ENCODE measurements at regions not wholly inside any gene's neighbourhood (a gene's known extent, or its start where the extent isn't known, plus 50 kb on each side); places are given as distances from the start of the nearest gene placed in this dataset.

- Histone ChIP-seq H3K27ac (no peak overlapping the region), H3K27me3 (peaks cover 0 to 20% (median 4%) of the 10 kb centered on the region in 3 donors), H3K4me1 (no peaks in the 10 kb centered on the region), H3K4me3 (no peak overlapping the region), H3K9me3 (no peaks in the 10 kb centered on the region), H3K36me3 (no peaks in the 10 kb centered on the region)
- no peak for TF ChIP-seq POLR2A (IDR thresholded peaks at IDR 0.05)
- no peak for TF ChIP-seq CTCF (IDR thresholded peaks at IDR 0.05 in 4 of 5, conservative IDR thresholded peaks at IDR 0.05 in 1 of 5)
- DNase-seq (no peak), ATAC-seq (no peak)
- intact Hi-C loops (cut with DNase I; ENCODE audit: low total_unique reads) (no loop called here), in situ Hi-C loops (cut with MboI; ENCODE audit: low sequenced_read_pairs in 4 of 4) (no loop called here)
Measured at GRCh38 chr5:3198074-3198449, 397.6 kb upstream of the IRX1 start.

- no peak for TF ChIP-seq POLR2A (IDR thresholded peaks at IDR 0.05)
- TF ChIP-seq CTCF (IDR thresholded peaks at IDR 0.05 in 4 of 5, conservative IDR thresholded peaks at IDR 0.05 in 1 of 5) = no peak
- Histone ChIP-seq H3K36me3 (no peaks in the 10 kb centered on the region), H3K27ac (no peak overlapping the region), H3K27me3 (peaks cover 0 to 20% (median 4%) of the 10 kb centered on the region in 3 donors), H3K4me3 (no peak overlapping the region), H3K4me1 (no peaks in the 10 kb centered on the region), H3K9me3 (no peaks in the 10 kb centered on the region)
- intact Hi-C loops (cut with DNase I; ENCODE audit: low total_unique reads) = no loop called here
- in situ Hi-C loops (cut with MboI; ENCODE audit: low sequenced_read_pairs in 4 of 4) = no loop called here
- ATAC-seq = no peak
- DNase-seq = no peak
Measured at GRCh38 chr5:3197304-3198073, 398.1 kb upstream of the IRX1 start.

- in situ Hi-C loops (cut with MboI; ENCODE audit: low sequenced_read_pairs in 4 of 4) = no loop called here
Measured at GRCh38 chr5:3195994-3196393, 399.6 kb upstream of the IRX1 start.

GRCh38 chr5:3194684-3195083, 400.9 kb upstream of the IRX1 start:
- no peak for ATAC-seq
- intact Hi-C loops (cut with DNase I; ENCODE audit: low total_unique reads) = no loop called here
- TF ChIP-seq POLR2A (IDR thresholded peaks at IDR 0.05) (no peak), CTCF (IDR thresholded peaks at IDR 0.05 in 4 of 5, conservative IDR thresholded peaks at IDR 0.05 in 1 of 5) (no peak)
- in situ Hi-C loops (cut with MboI; ENCODE audit: low sequenced_read_pairs in 4 of 4) = no loop called here
- H3K27ac ChIP-seq = no peak overlapping the region
- H3K4me3 ChIP-seq = no peak overlapping the region
- no peaks in the 10 kb centered on the region for H3K9me3 ChIP-seq
- H3K27me3 ChIP-seq = peaks cover 0 to 20% (median 4%) of the 10 kb centered on the region in 3 donors
- no peaks in the 10 kb centered on the region for H3K36me3 ChIP-seq
- no peak for DNase-seq
- no peaks in the 10 kb centered on the region for H3K4me1 ChIP-seq

More at GRCh38 chr5:3195994-3196393, 399.6 kb upstream of the IRX1 start:
- peaks cover 0 to 20% (median 4%) of the 10 kb centered on the region in 3 donors for H3K27me3 ChIP-seq
- H3K27ac ChIP-seq = no peak overlapping the region
- intact Hi-C loops (cut with DNase I; ENCODE audit: low total_unique reads) = no loop called here
- no peak for TF ChIP-seq CTCF (IDR thresholded peaks at IDR 0.05 in 4 of 5, conservative IDR thresholded peaks at IDR 0.05 in 1 of 5)
- H3K36me3 ChIP-seq = no peaks in the 10 kb centered on the region
- DNase-seq (no peak), ATAC-seq (no peak)
- H3K4me1 ChIP-seq = no peaks in the 10 kb centered on the region
- no peaks in the 10 kb centered on the region for H3K9me3 ChIP-seq
- no peak overlapping the region for H3K4me3 ChIP-seq

GRCh38 chr5:3194271-3194670, 401.4 kb upstream of the IRX1 start:
- Histone ChIP-seq H3K36me3 (no peaks in the 10 kb centered on the region), H3K4me1 (no peaks in the 10 kb centered on the region), H3K27me3 (peaks cover 0 to 20% (median 4%) of the 10 kb centered on the region in 3 donors), H3K9me3 (no peaks in the 10 kb centered on the region), H3K4me3 (no peak overlapping the region), H3K27ac (no peak overlapping the region)
- TF ChIP-seq CTCF (IDR thresholded peaks at IDR 0.05 in 4 of 5, conservative IDR thresholded peaks at IDR 0.05 in 1 of 5) (no peak), POLR2A (IDR thresholded peaks at IDR 0.05) (no peak)
- in situ Hi-C loops (cut with MboI; ENCODE audit: low sequenced_read_pairs in 4 of 4) (no loop called here), intact Hi-C loops (cut with DNase I; ENCODE audit: low total_unique reads) (no loop called here)
- ATAC-seq (no peak), DNase-seq (no peak)
